Left kidney (tissue), 1 donor: ENCODE measurements at regions not wholly inside any gene's neighbourhood (a gene's known extent, or its start where the extent isn't known, plus 50 kb on each side); places are given as distances from the start of the nearest gene placed in this dataset.
"Not testable (repeated sequence)": the region's sequence is repeated elsewhere in the genome, so short reads cannot be mapped to it uniquely, and the experiment has no call there.

ENCODE experiments used
- DNase-seq: peaks from one replicate; pipeline ENCODE4 v3.0.0-alpha.2; 2013

DNA sequence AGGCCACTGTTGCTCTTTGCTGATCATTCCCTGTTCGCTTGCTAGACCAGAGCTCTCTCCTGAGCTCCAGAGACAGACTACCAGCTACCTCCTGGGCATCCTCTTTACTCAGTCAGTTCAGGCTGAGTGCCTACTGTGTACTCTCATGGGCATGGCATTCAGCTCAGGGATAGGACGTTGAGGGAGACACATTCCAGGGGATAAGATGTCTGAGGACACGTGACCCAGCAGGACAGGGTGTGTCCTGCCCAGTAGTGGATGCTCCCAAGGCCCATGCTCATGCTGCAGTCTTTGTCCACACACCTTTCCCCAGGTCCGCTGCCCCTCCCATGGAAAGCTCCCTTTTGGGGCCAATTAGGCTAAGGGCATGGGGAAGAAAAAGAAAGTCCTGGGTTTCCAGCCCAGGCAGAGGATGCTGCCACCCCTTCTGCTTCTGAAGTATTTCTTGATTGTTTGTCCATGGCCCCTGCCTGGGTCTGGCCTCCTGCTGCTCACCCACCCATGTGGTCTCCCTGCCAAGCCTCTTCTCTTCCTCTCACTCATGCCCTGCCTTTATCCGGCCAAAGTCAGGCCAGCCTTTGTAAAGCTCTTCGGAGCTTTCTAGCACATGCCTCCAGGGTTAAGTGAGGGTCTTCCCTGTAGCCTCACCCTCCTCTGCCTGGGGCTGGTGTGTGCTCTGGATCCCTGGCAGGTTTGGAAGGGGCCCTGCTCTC, 60.5 kb upstream of the PITX1 start:
- DNase-seq = no peak

DNA sequence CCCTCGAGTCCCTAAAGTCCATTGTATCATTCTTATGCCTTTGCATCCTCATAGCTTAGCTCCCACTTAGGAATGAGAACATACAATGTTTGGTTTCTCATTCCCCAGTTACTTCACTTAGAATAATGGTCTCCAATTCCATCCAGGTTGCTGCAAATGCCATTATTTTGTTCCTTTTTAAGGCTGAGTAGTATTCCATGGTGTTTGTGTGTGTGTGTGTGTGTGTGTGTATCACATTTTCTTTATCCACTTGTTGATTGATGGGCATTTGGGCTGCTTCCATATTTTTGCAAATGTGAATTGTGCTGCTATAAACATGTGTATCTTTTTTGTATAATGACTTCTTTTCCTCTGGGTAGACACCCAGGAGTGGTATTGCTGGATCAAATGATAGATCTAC, 59.5 kb upstream of the PITX1 start:
- not testable (repeated sequence) for DNase-seq

DNA sequence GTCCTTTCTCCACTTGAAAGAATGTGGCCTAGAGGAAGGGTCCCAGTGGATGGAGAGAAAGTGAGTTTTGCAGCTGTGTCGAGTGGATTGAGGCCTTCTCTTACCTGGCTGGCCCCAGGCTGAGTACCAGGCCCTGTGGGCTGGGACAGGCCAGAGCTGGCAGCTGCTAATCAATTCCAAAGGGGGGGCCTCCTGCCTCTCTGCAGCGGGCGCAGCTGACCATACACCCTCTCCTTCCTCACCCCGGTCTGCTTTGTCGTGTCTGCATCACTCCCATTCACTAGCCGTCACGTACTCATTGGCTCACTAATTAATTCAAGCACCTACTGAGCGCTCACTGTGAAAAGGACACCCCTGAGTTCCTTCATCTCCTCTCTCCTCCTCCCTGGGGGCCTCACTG, 58.4 kb upstream of the PITX1 start:
- DNase-seq = no peak

DNA sequence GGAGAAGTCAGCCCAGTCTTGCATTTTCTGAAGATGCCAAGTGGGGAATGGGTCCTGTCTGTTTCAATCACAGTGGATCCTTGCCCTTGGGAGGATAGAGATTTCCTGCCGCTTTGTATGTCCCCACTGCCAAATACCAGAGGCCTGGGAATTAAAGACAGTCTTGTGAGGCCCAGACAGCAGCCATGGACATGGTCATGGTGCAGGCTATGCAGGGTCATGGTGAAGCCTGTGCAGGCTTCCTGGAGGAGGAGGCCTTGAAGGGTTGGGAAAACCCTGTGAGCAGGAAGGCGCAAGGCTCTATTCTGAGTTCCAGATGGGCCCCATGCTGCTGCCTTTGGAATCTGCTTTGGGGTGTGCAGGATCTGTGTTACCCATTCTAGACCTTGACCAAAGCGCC, 57.3 kb upstream of the PITX1 start:
- no peak for DNase-seq

DNA sequence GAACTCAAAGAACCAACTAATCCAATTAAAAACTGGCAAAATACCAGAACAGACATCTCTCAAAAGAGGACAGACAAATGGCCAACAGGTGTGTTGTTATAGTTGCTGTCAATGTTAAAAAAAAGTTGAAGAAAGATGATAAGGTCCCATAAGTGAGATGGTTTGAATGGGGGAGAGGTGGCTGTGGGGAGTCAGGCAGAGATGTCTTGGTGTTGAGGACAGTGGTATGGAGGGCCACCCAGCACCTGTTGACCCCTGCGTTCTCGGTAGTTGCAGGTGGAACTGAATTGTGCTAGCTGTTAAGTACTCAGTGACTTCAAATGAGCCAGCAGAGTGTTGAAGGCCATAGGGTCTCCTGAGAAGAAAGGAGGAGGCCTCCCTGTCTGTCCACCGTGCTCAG, 55.9 kb upstream of the PITX1 start:
- no peak for DNase-seq

DNA sequence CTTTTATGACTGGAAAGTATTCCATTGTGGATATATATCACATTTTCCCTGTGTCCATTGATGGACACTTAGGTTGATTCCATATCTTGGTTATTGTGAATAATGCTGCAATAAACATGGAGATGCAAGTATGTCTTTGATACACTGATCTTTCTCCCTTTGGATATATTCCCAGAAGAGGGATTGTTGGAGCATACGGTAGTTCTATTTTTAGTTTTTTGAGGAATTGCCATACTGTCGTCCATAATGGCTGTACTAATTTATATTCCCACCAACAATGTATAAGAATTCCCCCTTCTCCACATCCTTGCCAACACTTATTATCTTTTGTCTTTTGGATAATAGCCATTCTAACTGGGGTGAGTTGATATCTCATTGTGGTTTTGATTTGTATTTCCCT, 54.9 kb upstream of the PITX1 start:
- no peak for DNase-seq

DNA sequence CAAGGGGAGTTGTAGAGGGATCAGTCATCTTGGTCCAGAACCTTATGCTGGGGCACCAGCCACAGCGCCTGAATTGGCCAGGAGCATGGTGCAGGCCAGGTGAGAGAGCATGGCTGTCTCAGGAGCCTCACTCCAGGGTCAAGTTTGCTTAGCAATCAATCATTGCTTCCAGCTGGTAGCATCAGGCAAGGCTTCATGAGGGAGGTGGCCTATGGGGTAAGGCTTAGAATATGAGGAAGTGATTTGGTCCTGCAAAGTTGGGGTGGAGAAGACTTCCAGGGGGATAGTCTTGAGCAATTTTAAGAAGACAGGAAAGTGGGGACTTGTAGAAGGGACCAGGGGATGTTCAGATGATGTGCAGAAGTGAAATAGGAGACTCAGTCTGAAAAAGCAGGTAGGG, 53.9 kb upstream of the PITX1 start:
- no peak for DNase-seq

DNA sequence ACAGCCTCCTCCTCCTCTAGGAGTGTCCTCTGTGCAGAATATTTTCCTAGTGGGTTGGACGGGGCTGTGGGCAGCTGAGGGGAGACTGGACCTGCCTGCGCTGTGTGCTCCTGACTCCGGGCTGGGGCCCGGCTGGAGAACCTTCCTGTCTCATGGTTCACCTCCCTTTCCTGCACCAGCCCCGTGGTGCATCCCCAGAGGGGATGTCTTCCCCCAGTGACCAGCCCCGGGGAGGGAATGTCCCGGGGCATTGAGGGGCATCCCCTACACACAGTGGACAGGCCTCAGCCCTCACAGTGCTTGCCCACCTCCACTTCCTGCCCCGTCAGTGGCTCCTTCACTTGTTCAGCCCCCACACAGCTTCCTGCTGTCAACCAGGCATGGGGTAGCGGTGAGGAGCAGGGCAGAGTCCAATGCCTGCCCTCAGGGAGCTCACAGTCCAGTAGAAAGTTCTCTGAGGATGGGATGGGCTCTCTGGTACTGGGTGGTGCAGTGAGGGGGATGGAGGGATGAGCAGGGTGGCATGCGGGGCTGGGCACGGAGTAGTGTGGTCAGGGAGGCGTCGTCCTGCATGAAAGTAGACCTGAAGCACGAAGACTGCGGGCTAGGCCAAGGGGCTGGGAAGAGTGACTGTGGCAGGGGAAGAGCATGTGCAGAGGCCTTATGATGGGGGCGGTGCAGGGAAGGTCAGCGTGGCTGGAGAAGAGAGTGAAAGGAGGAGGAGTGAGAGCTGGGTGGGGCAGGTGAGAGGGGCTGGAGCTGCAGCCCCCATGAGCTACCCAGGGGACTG, 52.1 kb upstream of the PITX1 start:
- no peak for DNase-seq

DNA sequence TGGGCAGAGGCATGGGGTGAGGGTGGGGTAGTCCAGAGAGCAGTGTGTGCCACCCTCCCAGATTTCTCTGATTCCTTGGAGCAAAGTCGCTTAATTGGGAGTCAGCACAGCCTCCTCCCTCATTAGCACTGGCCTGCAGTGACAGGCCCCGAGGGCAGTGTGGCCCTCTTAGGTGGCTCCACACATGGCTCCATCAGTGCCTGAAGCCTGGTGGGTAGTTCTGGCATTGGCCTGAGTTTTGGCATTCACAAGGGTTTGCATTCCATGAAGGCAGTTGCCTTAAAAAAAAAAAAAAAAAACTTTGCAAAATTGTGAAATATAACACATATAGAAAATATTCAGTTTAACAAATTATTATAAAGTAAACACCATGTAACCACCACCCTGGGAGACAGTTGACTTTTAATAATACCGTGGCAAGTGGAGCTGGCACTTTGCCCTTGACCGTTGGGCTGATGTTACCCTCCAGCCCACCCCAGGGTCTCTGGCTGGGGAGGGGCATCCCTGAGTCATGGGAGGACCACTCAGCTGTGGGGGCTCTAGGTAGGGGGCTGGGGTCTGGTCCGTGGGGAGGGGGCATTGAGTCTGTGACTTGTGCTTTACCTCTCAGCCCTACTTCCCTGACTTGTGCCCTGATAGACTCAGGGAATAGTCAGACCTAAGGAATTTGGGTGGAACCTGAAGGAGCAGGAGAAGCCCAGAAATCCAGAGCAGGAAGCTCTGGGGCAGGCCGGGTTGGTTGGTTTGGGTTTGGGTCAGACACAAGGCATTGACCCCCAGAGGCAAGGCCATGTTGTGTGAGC, 51.3 kb upstream of the PITX1 start:
- DNase-seq = no peak
